ENCODE measurements at regions not wholly inside any gene's neighbourhood (a gene's known extent, or its start where the extent isn't known, plus 50 kb on each side); places are given as distances from the start of the nearest gene placed in this dataset.

- no peaks in the 10 kb centered on the region for H3K27me3 ChIP-seq (ENCODE audit: control insufficient read depth, insufficient read depth, low read length)
- H3K4me3 ChIP-seq (ENCODE audit: low read length): no peak overlapping the region
- H3K9me3 ChIP-seq (ENCODE audit: control insufficient read depth, low read length): no peaks in the 10 kb centered on the region
Measured at GRCh38 chr6:18823782-18824386, 436.7 kb downstream of the RNF144B start.

GRCh38 chr6:18829272-18829870 lies 442.2 kb downstream of the RNF144B start:
- Histone ChIP-seq H3K4me3 (ENCODE audit: low read length) (no peak overlapping the region), H3K36me3 (ENCODE audit: control insufficient read depth, insufficient read depth, low read length) (no peaks in the 10 kb centered on the region), H3K4me1 (ENCODE audit: control insufficient read depth, insufficient read depth, low read length) (no peaks in the 10 kb centered on the region), H3K27me3 (ENCODE audit: control insufficient read depth, insufficient read depth, low read length) (no peaks in the 10 kb centered on the region), H3K9ac (ENCODE audit: low read length) (no peak overlapping the region), H3K9me3 (ENCODE audit: control insufficient read depth, low read length) (no peaks in the 10 kb centered on the region)

More at GRCh38 chr6:18823782-18824386, 436.7 kb downstream of the RNF144B start:
- no peaks in the 10 kb centered on the region for H3K4me1 ChIP-seq (ENCODE audit: control insufficient read depth, insufficient read depth, low read length)
- no peaks in the 10 kb centered on the region for H3K36me3 ChIP-seq (ENCODE audit: control insufficient read depth, insufficient read depth, low read length)
- no peak overlapping the region for H3K9ac ChIP-seq (ENCODE audit: low read length)

GRCh38 chr6:18835976-18836375 lies 448.8 kb downstream of the RNF144B start:
- H3K9ac ChIP-seq (ENCODE audit: low read length): no peak overlapping the region
- H3K9me3 ChIP-seq (ENCODE audit: control insufficient read depth, low read length): no peaks in the 10 kb centered on the region
- no peak overlapping the region for H3K4me3 ChIP-seq (ENCODE audit: low read length)
- H3K27me3 ChIP-seq (ENCODE audit: control insufficient read depth, insufficient read depth, low read length): no peaks in the 10 kb centered on the region
- no peaks in the 10 kb centered on the region for H3K4me1 ChIP-seq (ENCODE audit: control insufficient read depth, insufficient read depth, low read length)
- no peaks in the 10 kb centered on the region for H3K36me3 ChIP-seq (ENCODE audit: control insufficient read depth, insufficient read depth, low read length)

GRCh38 chr6:18837013-18837412 lies 449.9 kb downstream of the RNF144B start:
- no peaks in the 10 kb centered on the region for H3K27me3 ChIP-seq (ENCODE audit: control insufficient read depth, insufficient read depth, low read length)
- H3K4me1 ChIP-seq (ENCODE audit: control insufficient read depth, insufficient read depth, low read length): no peaks in the 10 kb centered on the region
- H3K9me3 ChIP-seq (ENCODE audit: control insufficient read depth, low read length): no peaks in the 10 kb centered on the region
- H3K4me3 ChIP-seq (ENCODE audit: low read length): no peak overlapping the region
- H3K9ac ChIP-seq (ENCODE audit: low read length): no peak overlapping the region
- H3K36me3 ChIP-seq (ENCODE audit: control insufficient read depth, insufficient read depth, low read length): no peaks in the 10 kb centered on the region

GRCh38 chr6:18842534-18842933 lies 455.4 kb downstream of the RNF144B start:
- no peaks in the 10 kb centered on the region for H3K36me3 ChIP-seq (ENCODE audit: control insufficient read depth, insufficient read depth, low read length)
- H3K4me3 ChIP-seq (ENCODE audit: low read length): no peak overlapping the region
- H3K9me3 ChIP-seq (ENCODE audit: control insufficient read depth, low read length): no peaks in the 10 kb centered on the region
- no peak overlapping the region for H3K9ac ChIP-seq (ENCODE audit: low read length)
- no peaks in the 10 kb centered on the region for H3K4me1 ChIP-seq (ENCODE audit: control insufficient read depth, insufficient read depth, low read length)
- H3K27me3 ChIP-seq (ENCODE audit: control insufficient read depth, insufficient read depth, low read length): no peaks in the 10 kb centered on the region

GRCh38 chr6:18845896-18846295 lies 458.7 kb downstream of the RNF144B start:
- Histone ChIP-seq H3K36me3 (ENCODE audit: control insufficient read depth, insufficient read depth, low read length) (no peaks in the 10 kb centered on the region), H3K9me3 (ENCODE audit: control insufficient read depth, low read length) (no peaks in the 10 kb centered on the region), H3K9ac (ENCODE audit: low read length) (no peak overlapping the region), H3K27me3 (ENCODE audit: control insufficient read depth, insufficient read depth, low read length) (no peaks in the 10 kb centered on the region), H3K4me3 (ENCODE audit: low read length) (no peak overlapping the region), H3K4me1 (ENCODE audit: control insufficient read depth, insufficient read depth, low read length) (no peaks in the 10 kb centered on the region)

- H3K36me3 ChIP-seq (ENCODE audit: control insufficient read depth, insufficient read depth, low read length): no peaks in the 10 kb centered on the region
- H3K4me1 ChIP-seq (ENCODE audit: control insufficient read depth, insufficient read depth, low read length): no peaks in the 10 kb centered on the region
- H3K9me3 ChIP-seq (ENCODE audit: control insufficient read depth, low read length): no peaks in the 10 kb centered on the region
- H3K9ac ChIP-seq (ENCODE audit: low read length): no peak overlapping the region
- no peaks in the 10 kb centered on the region for H3K27me3 ChIP-seq (ENCODE audit: control insufficient read depth, insufficient read depth, low read length)
- no peak overlapping the region for H3K4me3 ChIP-seq (ENCODE audit: low read length)
Measured at GRCh38 chr6:18846327-18846726, 459.2 kb downstream of the RNF144B start.

GRCh38 chr6:18861204-18861603 lies 474.1 kb downstream of the RNF144B start:
- Histone ChIP-seq H3K36me3 (ENCODE audit: control insufficient read depth, insufficient read depth, low read length) (no peaks in the 10 kb centered on the region), H3K4me1 (ENCODE audit: control insufficient read depth, insufficient read depth, low read length) (no peaks in the 10 kb centered on the region), H3K4me3 (ENCODE audit: low read length) (no peak overlapping the region), H3K27me3 (ENCODE audit: control insufficient read depth, insufficient read depth, low read length) (no peaks in the 10 kb centered on the region), H3K9me3 (ENCODE audit: control insufficient read depth, low read length) (no peaks in the 10 kb centered on the region), H3K9ac (ENCODE audit: low read length) (no peak overlapping the region)

GRCh38 chr6:18883268-18883667 lies 496.1 kb downstream of the RNF144B start:
- Histone ChIP-seq H3K4me1 (ENCODE audit: control insufficient read depth, insufficient read depth, low read length) (no peaks in the 10 kb centered on the region), H3K9me3 (ENCODE audit: control insufficient read depth, low read length) (no peaks in the 10 kb centered on the region), H3K27me3 (ENCODE audit: control insufficient read depth, insufficient read depth, low read length) (no peaks in the 10 kb centered on the region), H3K4me3 (ENCODE audit: low read length) (no peak overlapping the region), H3K9ac (ENCODE audit: low read length) (no peak overlapping the region), H3K36me3 (ENCODE audit: control insufficient read depth, insufficient read depth, low read length) (no peaks in the 10 kb centered on the region)

- Histone ChIP-seq H3K36me3 (ENCODE audit: control insufficient read depth, insufficient read depth, low read length) (no peaks in the 10 kb centered on the region), H3K4me1 (ENCODE audit: control insufficient read depth, insufficient read depth, low read length) (no peaks in the 10 kb centered on the region), H3K9ac (ENCODE audit: low read length) (no peak overlapping the region), H3K4me3 (ENCODE audit: low read length) (no peak overlapping the region), H3K9me3 (ENCODE audit: control insufficient read depth, low read length) (no peaks in the 10 kb centered on the region), H3K27me3 (ENCODE audit: control insufficient read depth, insufficient read depth, low read length) (no peaks in the 10 kb centered on the region)
Measured at GRCh38 chr6:18883851-18884250, 496.7 kb downstream of the RNF144B start.

GRCh38 chr6:18893540-18894269 lies 506.6 kb downstream of the RNF144B start:
- H3K9me3 ChIP-seq (ENCODE audit: control insufficient read depth, low read length): no peaks in the 10 kb centered on the region
- no peak overlapping the region for H3K9ac ChIP-seq (ENCODE audit: low read length)
- H3K4me1 ChIP-seq (ENCODE audit: control insufficient read depth, insufficient read depth, low read length): peaks cover 11% of the 10 kb centered on the region
- H3K27me3 ChIP-seq (ENCODE audit: control insufficient read depth, insufficient read depth, low read length): peaks cover 11% of the 10 kb centered on the region
- no peak overlapping the region for H3K4me3 ChIP-seq (ENCODE audit: low read length)
- no peaks in the 10 kb centered on the region for H3K36me3 ChIP-seq (ENCODE audit: control insufficient read depth, insufficient read depth, low read length)

- H3K4me3 ChIP-seq (ENCODE audit: low read length): no peak overlapping the region
- peaks cover 11% of the 10 kb centered on the region for H3K27me3 ChIP-seq (ENCODE audit: control insufficient read depth, insufficient read depth, low read length)
- H3K9ac ChIP-seq (ENCODE audit: low read length): no peak overlapping the region
- no peaks in the 10 kb centered on the region for H3K9me3 ChIP-seq (ENCODE audit: control insufficient read depth, low read length)
- peaks cover 11% of the 10 kb centered on the region for H3K4me1 ChIP-seq (ENCODE audit: control insufficient read depth, insufficient read depth, low read length)
- H3K36me3 ChIP-seq (ENCODE audit: control insufficient read depth, insufficient read depth, low read length): no peaks in the 10 kb centered on the region
Measured at GRCh38 chr6:18897350-18897749, 510.2 kb downstream of the RNF144B start.

Measured in mucosa of stomach (tissue), 1 donor.